SJSA1 (cell line): ENCODE measurements at regions not wholly inside any gene's neighbourhood (a gene's known extent, or its start where the extent isn't known, plus 50 kb on each side); places are given as distances from the start of the nearest gene placed in this dataset.

Experiments used
- DNase-seq, 2 experiments: peaks; one replicate each; pipeline ENCODE4 v3.0.0-alpha.2; 2015 to 2020; ENCODE audit warnings: low spot score in 2 of 2, low read depth in 1 of 2
- H3K27ac ChIP-seq: fragments of 250-450 bp; sonication (Bioruptor Pico); 2 replicates; pipeline ENCODE4 v1.5.1; 2020; ENCODE audit warnings: mild to moderate bottlenecking, moderate library complexity
- H3K27me3 ChIP-seq: fragments of 250-450 bp; sonication (Bioruptor Pico); replicated peaks from 2 replicates; pipeline ENCODE4 v1.5.1; 2020; ENCODE audit warnings: mild to moderate bottlenecking, moderate library complexity
- H3K36me3 ChIP-seq: fragments of 250-450 bp; sonication (Bioruptor Pico); 2 replicates; pipeline ENCODE4 v1.5.1; 2020; ENCODE audit warnings: mild to moderate bottlenecking
- H3K4me1 ChIP-seq: fragments of 250-450 bp; sonication (Bioruptor Pico); replicated peaks from 2 replicates; pipeline ENCODE4 v1.6.1; 2021; ENCODE audit warnings: mild to moderate bottlenecking
- H3K4me3 ChIP-seq: fragments of 250-450 bp; sonication (Bioruptor Pico); 2 replicates; pipeline ENCODE4 v1.5.1; 2020; ENCODE audit warnings: mild to moderate bottlenecking
- H3K9me3 ChIP-seq: fragments of 250-450 bp; sonication (Bioruptor Pico); replicated peaks from 2 replicates; pipeline ENCODE4 v1.5.1; 2020; ENCODE audit warnings: mild to moderate bottlenecking

- DNase-seq, result no peak
- H3K27me3 ChIP-seq, result no peaks in the 10 kb centered on the region
- H3K27ac ChIP-seq, result no peak overlapping the region
- H3K9me3 ChIP-seq, result no peaks in the 10 kb centered on the region
- no peak overlapping the region for H3K4me3 ChIP-seq
- no peaks in the 10 kb centered on the region for H3K36me3 ChIP-seq
- peaks cover 10% of the 10 kb centered on the region for H3K4me1 ChIP-seq
Observed at GRCh38 chr11:130602641-130603334, 154.3 kb downstream of the ADAMTS15 start.

GRCh38 chr11:130603335-130603906 is 155.0 kb downstream of the ADAMTS15 start:
- H3K36me3 ChIP-seq, result no peaks in the 10 kb centered on the region
- H3K27ac ChIP-seq, result no peak overlapping the region
- peaks cover 10% of the 10 kb centered on the region for H3K4me1 ChIP-seq
- no peak for DNase-seq
- H3K4me3 ChIP-seq, result no peak overlapping the region
- H3K9me3 ChIP-seq, result no peaks in the 10 kb centered on the region
- no peaks in the 10 kb centered on the region for H3K27me3 ChIP-seq

DNA sequence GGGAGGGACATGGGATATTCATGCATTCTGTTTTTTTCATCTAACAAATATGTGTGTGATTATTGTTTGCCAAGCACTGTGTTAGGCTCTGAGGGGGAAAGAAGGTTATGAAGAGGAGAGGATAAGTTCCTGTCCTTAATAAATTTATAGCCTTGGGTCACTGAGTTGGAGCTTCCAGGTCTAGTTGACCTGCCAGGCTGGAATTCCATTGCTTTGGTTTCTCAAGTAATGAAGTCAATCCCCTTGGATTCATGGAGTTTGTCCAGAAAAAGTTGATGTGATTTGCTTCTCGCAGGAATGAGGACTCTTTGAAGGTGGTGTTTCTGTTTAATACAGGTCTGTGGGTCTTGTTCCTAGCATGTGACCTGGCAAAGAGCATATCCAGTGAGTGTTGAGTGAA is 156.2 kb downstream of the ADAMTS15 start:
- Histone ChIP-seq H3K9me3 (no peaks in the 10 kb centered on the region), H3K4me1 (peaks cover 10% of the 10 kb centered on the region), H3K36me3 (no peaks in the 10 kb centered on the region), H3K4me3 (no peak overlapping the region), H3K27ac (no peak overlapping the region), H3K27me3 (no peaks in the 10 kb centered on the region)
- no peak for DNase-seq

GRCh38 chr11:130606178-130606577 is 157.7 kb downstream of the ADAMTS15 start:
- Histone ChIP-seq H3K9me3 (no peaks in the 10 kb centered on the region), H3K27ac (no peak overlapping the region), H3K4me3 (no peak overlapping the region), H3K4me1 (peaks cover 4% of the 10 kb centered on the region), H3K36me3 (no peaks in the 10 kb centered on the region), H3K27me3 (no peaks in the 10 kb centered on the region)
- DNase-seq, result no peak

DNA sequence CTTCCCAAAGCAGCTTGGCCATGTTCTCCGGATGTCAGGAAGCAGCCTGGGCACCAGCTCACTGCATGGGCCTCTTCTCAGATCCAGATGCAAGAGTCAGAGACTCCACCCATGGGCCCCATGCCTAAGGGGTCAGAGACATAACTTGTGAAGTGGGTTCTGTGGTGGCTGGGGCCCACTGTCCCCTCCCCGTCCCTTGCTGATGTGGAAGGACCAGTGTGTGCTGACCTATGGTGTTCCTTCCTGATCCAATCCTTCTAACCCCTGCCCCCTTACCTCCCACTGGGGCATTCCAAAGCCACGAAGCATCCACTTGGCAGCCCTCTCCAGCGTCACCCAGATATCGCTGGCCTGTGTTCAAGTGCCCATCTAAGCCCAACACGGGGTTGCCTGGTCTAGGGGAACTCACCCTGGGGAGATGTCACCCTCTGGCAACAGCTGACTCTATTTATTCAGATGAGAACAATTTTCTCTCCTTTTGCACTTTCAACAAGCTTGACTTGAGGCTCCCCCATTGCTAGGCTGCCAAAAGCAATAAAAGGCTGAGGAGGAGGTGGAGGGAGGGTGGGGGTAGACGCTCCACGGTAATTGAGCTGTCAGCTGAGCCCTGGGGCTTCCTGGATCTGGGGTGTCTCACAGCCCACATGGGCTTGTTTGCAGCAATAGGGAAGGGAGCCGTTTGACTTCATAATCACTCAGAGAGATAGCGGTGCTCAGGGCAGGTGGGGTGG is 158.5 kb downstream of the ADAMTS15 start:
- no peaks in the 10 kb centered on the region for H3K9me3 ChIP-seq
- no peak for DNase-seq
- no peaks in the 10 kb centered on the region for H3K27me3 ChIP-seq
- no peaks in the 10 kb centered on the region for H3K4me1 ChIP-seq
- H3K36me3 ChIP-seq, result no peaks in the 10 kb centered on the region
- no peak overlapping the region for H3K27ac ChIP-seq
- no peak overlapping the region for H3K4me3 ChIP-seq

DNA sequence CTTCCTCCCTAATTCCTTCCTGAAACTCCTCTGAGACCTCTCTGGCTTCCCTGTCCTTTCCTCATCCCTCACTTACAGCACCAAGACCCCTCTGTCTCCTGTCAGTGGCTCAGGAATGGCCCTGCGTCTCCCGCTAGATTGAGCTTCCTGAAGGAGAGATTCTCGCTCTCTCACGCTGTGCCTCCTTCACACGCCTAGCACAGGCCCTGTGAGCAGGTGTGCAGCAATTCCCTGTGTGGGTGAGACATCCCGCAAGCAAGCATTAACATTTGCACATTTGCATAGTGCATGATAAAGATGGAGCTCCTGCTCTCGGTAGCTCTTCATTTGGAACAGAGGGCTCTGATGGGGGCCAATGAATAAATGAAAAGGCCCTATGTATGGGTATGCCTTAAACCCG is 159.8 kb downstream of the ADAMTS15 start:
- no peaks in the 10 kb centered on the region for H3K36me3 ChIP-seq
- no peak overlapping the region for H3K27ac ChIP-seq
- H3K4me3 ChIP-seq, result no peak overlapping the region
- DNase-seq, result no peak
- H3K4me1 ChIP-seq, result no peaks in the 10 kb centered on the region
- no peaks in the 10 kb centered on the region for H3K9me3 ChIP-seq
- no peaks in the 10 kb centered on the region for H3K27me3 ChIP-seq

- Histone ChIP-seq H3K27me3 (no peaks in the 10 kb centered on the region), H3K27ac (no peak overlapping the region), H3K4me3 (no peak overlapping the region), H3K36me3 (no peaks in the 10 kb centered on the region), H3K4me1 (no peaks in the 10 kb centered on the region), H3K9me3 (no peaks in the 10 kb centered on the region)
- DNase-seq, result no peak
Observed at GRCh38 chr11:130609121-130610035, 160.9 kb downstream of the ADAMTS15 start.

DNA sequence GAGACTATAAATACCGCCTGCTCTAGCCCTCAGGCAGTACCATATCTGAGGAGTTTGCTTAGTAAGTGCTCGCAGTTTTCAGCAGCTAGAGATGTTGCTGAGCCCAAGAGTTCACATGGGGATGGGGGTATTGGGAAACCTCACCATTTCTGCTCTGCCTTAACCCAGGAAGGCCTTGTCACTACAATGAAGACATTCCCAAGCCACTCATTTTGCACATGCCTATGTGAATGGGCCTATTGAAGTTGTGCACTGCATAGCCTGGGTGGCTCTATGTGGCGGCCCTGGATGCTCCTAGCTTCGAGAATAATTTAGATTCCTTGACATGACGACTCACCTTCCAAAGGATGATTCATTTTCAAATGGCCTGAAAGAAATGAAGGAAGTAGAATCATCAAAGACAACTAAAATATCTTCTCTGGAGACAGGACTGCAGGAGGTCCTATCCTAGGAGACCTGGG is 163.4 kb downstream of the ADAMTS15 start:
- DNase-seq, result no peak
- Histone ChIP-seq H3K9me3 (no peaks in the 10 kb centered on the region), H3K27ac (no peak overlapping the region), H3K36me3 (no peaks in the 10 kb centered on the region), H3K4me1 (no peaks in the 10 kb centered on the region), H3K27me3 (no peaks in the 10 kb centered on the region), H3K4me3 (no peak overlapping the region)

DNA sequence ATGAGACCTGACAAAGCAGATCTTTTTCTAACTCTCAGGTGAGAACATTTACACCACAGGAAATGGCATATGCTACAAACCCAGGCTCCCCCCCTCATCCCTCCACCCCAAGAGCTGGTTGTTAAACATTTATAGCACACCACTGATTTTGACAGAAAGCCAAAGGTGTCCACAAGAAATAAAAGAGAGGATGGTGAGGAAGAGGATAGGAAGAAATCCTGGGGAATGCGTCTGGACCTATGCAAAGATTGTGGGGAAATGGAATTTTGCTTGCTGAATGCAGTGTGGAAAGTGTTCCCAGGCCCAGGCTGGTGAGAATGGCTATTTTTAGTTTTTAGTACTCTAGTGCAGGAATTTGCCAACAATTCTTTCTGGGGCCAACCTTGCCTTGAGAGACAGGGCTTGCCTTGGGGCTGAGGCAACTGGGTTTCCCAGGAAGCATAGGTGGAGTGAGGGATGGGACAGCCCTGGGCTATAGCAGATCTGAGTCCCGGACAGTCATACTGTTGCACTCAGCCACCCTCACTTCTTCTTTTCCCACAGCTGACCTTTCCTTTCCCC is 163.9 kb downstream of the ADAMTS15 start:
- no peak overlapping the region for H3K27ac ChIP-seq
- H3K4me3 ChIP-seq, result no peak overlapping the region
- no peaks in the 10 kb centered on the region for H3K27me3 ChIP-seq
- no peak for DNase-seq
- H3K9me3 ChIP-seq, result no peaks in the 10 kb centered on the region
- no peaks in the 10 kb centered on the region for H3K36me3 ChIP-seq
- no peaks in the 10 kb centered on the region for H3K4me1 ChIP-seq

GRCh38 chr11:130613396-130613795 is 165.0 kb downstream of the ADAMTS15 start:
- no peaks in the 10 kb centered on the region for H3K4me1 ChIP-seq
- no peaks in the 10 kb centered on the region for H3K9me3 ChIP-seq
- no peaks in the 10 kb centered on the region for H3K36me3 ChIP-seq
- H3K4me3 ChIP-seq, result no peak overlapping the region
- no peak for DNase-seq
- no peaks in the 10 kb centered on the region for H3K27me3 ChIP-seq
- no peak overlapping the region for H3K27ac ChIP-seq

- no peak for DNase-seq
- H3K27me3 ChIP-seq, result no peaks in the 10 kb centered on the region
- no peaks in the 10 kb centered on the region for H3K36me3 ChIP-seq
- H3K4me1 ChIP-seq, result no peaks in the 10 kb centered on the region
- no peak overlapping the region for H3K4me3 ChIP-seq
- H3K9me3 ChIP-seq, result no peaks in the 10 kb centered on the region
- no peak overlapping the region for H3K27ac ChIP-seq
Observed at GRCh38 chr11:130614591-130614990, 166.1 kb downstream of the ADAMTS15 start.

- H3K27me3 ChIP-seq, result no peaks in the 10 kb centered on the region
- no peak overlapping the region for H3K27ac ChIP-seq
- H3K4me1 ChIP-seq, result no peaks in the 10 kb centered on the region
- no peaks in the 10 kb centered on the region for H3K9me3 ChIP-seq
- H3K36me3 ChIP-seq, result no peaks in the 10 kb centered on the region
- no peak for DNase-seq
- no peak overlapping the region for H3K4me3 ChIP-seq
Observed at GRCh38 chr11:130615561-130615960, 167.1 kb downstream of the ADAMTS15 start.

- Histone ChIP-seq H3K9me3 (no peaks in the 10 kb centered on the region), H3K27me3 (no peaks in the 10 kb centered on the region), H3K36me3 (no peaks in the 10 kb centered on the region), H3K4me3 (no peak overlapping the region), H3K27ac (no peak overlapping the region), H3K4me1 (no peaks in the 10 kb centered on the region)
- DNase-seq, result no peak
Observed at GRCh38 chr11:130616573-130616972, 168.1 kb downstream of the ADAMTS15 start.
